ENCODE measurements at regions not wholly inside any gene's neighbourhood (a gene's known extent, or its start where the extent isn't known, plus 50 kb on each side); places are given as distances from the start of the nearest gene placed in this dataset.

- DNase-seq, result no peak
These were observed 201.2 kb upstream of the PIK3C3 start for GRCh38 chr18:41753826-41754225.

GRCh38 chr18:41752826-41753225, 202.2 kb upstream of the PIK3C3 start:
- no peak for DNase-seq

GRCh38 chr18:41751652-41752051, 203.4 kb upstream of the PIK3C3 start:
- no peak for DNase-seq

GRCh38 chr18:41751161-41751560, 203.9 kb upstream of the PIK3C3 start:
- DNase-seq, result no peak

- DNase-seq, result no peak
These were observed 207.3 kb upstream of the PIK3C3 start for GRCh38 chr18:41747723-41748242.

GRCh38 chr18:41745166-41746049, 209.6 kb upstream of the PIK3C3 start:
- peak; percentile 29 for DNase-seq

- no peak for DNase-seq
These were observed 210.5 kb upstream of the PIK3C3 start for GRCh38 chr18:41744421-41745030.

- no peak for DNase-seq
These were observed 217.8 kb upstream of the PIK3C3 start for GRCh38 chr18:41737218-41737617.

GRCh38 chr18:41734917-41735316, 220.1 kb upstream of the PIK3C3 start:
- no peak for DNase-seq

- no peak for DNase-seq
These were observed 222.7 kb upstream of the PIK3C3 start for GRCh38 chr18:41732356-41732755.

GRCh38 chr18:41731884-41732283, 223.2 kb upstream of the PIK3C3 start:
- DNase-seq, result no peak

GRCh38 chr18:41724195-41724594, 230.8 kb upstream of the PIK3C3 start:
- DNase-seq, result no peak

- DNase-seq, result no peak
These were observed 233.8 kb upstream of the PIK3C3 start for GRCh38 chr18:41721103-41721790.

- no peak for DNase-seq
These were observed 234.8 kb upstream of the PIK3C3 start for GRCh38 chr18:41720226-41720625.

GRCh38 chr18:41719808-41720207, 235.2 kb upstream of the PIK3C3 start:
- no peak for DNase-seq

GRCh38 chr18:41714872-41715271, 240.2 kb upstream of the PIK3C3 start:
- no peak for DNase-seq

- DNase-seq, result no peak
These were observed 240.8 kb upstream of the PIK3C3 start for GRCh38 chr18:41713969-41714825.

GRCh38 chr18:41706301-41706700, 248.7 kb upstream of the PIK3C3 start:
- DNase-seq, result no peak

GRCh38 chr18:41703744-41704530, 251.1 kb upstream of the PIK3C3 start:
- no peak for DNase-seq

- no peak for DNase-seq
These were observed 254.6 kb upstream of the PIK3C3 start for GRCh38 chr18:41700416-41700815.

GRCh38 chr18:41695441-41695840, 259.6 kb upstream of the PIK3C3 start:
- no peak for DNase-seq

GRCh38 chr18:41693008-41693407, 262.0 kb upstream of the PIK3C3 start:
- DNase-seq, result no peak

Data from hematopoietic multipotent progenitor cell treated with erythropoietin and hydrocortisone succinate and interleukin-3 and kit ligand, for 8 days (in vitro differentiated cells).